ENCODE measurements at regions not wholly inside any gene's neighbourhood (a gene's known extent, or its start where the extent isn't known, plus 50 kb on each side); places are given as distances from the start of the nearest gene placed in this dataset.

- TF ChIP-seq, protein P1, sequence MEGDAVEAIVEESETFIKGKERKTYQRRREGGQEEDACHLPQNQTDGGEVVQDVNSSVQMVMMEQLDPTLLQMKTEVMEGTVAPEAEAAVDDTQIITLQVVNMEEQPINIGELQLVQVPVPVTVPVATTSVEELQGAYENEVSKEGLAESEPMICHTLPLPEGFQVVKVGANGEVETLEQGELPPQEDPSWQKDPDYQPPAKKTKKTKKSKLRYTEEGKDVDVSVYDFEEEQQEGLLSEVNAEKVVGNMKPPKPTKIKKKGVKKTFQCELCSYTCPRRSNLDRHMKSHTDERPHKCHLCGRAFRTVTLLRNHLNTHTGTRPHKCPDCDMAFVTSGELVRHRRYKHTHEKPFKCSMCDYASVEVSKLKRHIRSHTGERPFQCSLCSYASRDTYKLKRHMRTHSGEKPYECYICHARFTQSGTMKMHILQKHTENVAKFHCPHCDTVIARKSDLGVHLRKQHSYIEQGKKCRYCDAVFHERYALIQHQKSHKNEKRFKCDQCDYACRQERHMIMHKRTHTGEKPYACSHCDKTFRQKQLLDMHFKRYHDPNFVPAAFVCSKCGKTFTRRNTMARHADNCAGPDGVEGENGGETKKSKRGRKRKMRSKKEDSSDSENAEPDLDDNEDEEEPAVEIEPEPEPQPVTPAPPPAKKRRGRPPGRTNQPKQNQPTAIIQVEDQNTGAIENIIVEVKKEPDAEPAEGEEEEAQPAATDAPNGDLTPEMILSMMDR (IDR thresholded peaks at IDR 0.05): no peak
- TF ChIP-seq HMGA2 (CRISPR knock-in tag; IDR thresholded peaks at IDR 0.05): no peak
These were observed 421.3 kb upstream of the NUPR2 start (continued) for GRCh38 chr7:56537477-56537876.

DNA sequence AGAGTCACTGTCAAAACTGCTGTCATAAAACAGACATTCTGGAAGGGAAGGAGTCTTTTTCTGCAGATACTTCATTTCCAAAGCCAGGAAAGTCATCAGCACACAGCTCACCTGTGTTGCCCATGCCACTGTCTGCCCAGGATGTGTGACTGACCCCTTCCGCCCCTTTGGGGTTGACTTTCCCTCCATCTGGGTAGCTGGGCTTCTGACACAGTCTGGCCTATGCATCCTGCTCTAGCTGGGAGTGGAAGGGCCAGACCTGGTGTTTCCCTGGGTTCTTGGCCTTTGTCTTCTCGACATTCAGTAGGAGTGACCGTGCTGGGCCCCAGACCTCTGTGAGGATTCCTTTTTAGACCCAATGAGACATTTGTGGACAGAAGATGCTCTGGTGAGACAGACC, 378.9 kb upstream of the NUPR2 start:
- Mint-ChIP-seq H3K4me3 (no peak overlapping the region), H3K27ac (no peak overlapping the region), H3K36me3 (peaks cover 58% of the 10 kb centered on the region), H3K9me3 (peaks cover 50% of the 10 kb centered on the region), H3K27me3 (ENCODE audit: low read depth) (peaks cover 5% of the 10 kb centered on the region; the same call in 1 of the 2 replicates), H3K4me1 (no peaks in the 10 kb centered on the region)
- DNase-seq (ENCODE audit: low spot score) (no peak), ATAC-seq (no peak)
- TF ChIP-seq, protein P2, sequence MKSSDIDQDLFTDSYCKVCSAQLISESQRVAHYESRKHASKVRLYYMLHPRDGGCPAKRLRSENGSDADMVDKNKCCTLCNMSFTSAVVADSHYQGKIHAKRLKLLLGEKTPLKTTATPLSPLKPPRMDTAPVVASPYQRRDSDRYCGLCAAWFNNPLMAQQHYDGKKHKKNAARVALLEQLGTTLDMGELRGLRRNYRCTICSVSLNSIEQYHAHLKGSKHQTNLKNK (CRISPR knock-in tag; IDR thresholded peaks at IDR 0.05): no peak
- TF ChIP-seq TEAD1 (CRISPR knock-in tag; IDR thresholded peaks at IDR 0.05) (no peak), JAZF1 (CRISPR knock-in tag; IDR thresholded peaks at IDR 0.05) (no peak), SP1 (CRISPR knock-in tag; conservative IDR thresholded peaks at IDR 0.05) (no peak), ARID4B (CRISPR knock-in tag; IDR thresholded peaks at IDR 0.05; ENCODE audit: borderline replicate concordance) (no peak), CBFB (CRISPR knock-in tag; IDR thresholded peaks at IDR 0.05; ENCODE audit: low read depth) (no peak)
- TF ChIP-seq, protein P3, sequence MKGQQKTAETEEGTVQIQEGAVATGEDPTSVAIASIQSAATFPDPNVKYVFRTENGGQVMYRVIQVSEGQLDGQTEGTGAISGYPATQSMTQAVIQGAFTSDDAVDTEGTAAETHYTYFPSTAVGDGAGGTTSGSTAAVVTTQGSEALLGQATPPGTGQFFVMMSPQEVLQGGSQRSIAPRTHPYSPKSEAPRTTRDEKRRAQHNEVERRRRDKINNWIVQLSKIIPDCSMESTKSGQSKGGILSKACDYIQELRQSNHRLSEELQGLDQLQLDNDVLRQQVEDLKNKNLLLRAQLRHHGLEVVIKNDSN (CRISPR knock-in tag; IDR thresholded peaks at IDR 0.05): no peak
- TF ChIP-seq, protein P4, sequence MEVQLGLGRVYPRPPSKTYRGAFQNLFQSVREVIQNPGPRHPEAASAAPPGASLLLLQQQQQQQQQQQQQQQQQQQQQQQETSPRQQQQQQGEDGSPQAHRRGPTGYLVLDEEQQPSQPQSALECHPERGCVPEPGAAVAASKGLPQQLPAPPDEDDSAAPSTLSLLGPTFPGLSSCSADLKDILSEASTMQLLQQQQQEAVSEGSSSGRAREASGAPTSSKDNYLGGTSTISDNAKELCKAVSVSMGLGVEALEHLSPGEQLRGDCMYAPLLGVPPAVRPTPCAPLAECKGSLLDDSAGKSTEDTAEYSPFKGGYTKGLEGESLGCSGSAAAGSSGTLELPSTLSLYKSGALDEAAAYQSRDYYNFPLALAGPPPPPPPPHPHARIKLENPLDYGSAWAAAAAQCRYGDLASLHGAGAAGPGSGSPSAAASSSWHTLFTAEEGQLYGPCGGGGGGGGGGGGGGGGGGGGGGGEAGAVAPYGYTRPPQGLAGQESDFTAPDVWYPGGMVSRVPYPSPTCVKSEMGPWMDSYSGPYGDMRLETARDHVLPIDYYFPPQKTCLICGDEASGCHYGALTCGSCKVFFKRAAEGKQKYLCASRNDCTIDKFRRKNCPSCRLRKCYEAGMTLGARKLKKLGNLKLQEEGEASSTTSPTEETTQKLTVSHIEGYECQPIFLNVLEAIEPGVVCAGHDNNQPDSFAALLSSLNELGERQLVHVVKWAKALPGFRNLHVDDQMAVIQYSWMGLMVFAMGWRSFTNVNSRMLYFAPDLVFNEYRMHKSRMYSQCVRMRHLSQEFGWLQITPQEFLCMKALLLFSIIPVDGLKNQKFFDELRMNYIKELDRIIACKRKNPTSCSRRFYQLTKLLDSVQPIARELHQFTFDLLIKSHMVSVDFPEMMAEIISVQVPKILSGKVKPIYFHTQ (CRISPR knock-in tag; IDR thresholded peaks at IDR 0.05): no peak
- TF ChIP-seq, protein P5, sequence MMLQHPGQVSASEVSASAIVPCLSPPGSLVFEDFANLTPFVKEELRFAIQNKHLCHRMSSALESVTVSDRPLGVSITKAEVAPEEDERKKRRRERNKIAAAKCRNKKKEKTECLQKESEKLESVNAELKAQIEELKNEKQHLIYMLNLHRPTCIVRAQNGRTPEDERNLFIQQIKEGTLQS (CRISPR knock-in tag; conservative IDR thresholded peaks at IDR 0.05): no peak
- TF ChIP-seq, protein P6, sequence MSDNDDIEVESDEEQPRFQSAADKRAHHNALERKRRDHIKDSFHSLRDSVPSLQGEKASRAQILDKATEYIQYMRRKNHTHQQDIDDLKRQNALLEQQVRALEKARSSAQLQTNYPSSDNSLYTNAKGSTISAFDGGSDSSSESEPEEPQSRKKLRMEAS (CRISPR knock-in tag; IDR thresholded peaks at IDR 0.05): no peak
- TF ChIP-seq, protein P7, sequence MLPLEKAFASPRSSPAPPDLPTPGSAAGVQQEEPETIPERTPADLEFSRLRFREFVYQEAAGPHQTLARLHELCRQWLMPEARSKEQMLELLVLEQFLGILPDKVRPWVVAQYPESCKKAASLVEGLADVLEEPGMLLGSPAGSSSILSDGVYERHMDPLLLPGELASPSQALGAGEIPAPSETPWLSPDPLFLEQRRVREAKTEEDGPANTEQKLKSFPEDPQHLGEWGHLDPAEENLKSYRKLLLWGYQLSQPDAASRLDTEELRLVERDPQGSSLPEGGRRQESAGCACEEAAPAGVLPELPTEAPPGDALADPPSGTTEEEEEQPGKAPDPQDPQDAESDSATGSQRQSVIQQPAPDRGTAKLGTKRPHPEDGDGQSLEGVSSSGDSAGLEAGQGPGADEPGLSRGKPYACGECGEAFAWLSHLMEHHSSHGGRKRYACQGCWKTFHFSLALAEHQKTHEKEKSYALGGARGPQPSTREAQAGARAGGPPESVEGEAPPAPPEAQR (CRISPR knock-in tag; IDR thresholded peaks at IDR 0.05): no peak
- ChIA-PET CTCF (no interaction called here), POLR2A (no interaction called here)

Measured in WTC11 (cell line).